ENCODE measurements at regions not wholly inside any gene's neighbourhood (a gene's known extent, or its start where the extent isn't known, plus 50 kb on each side); places are given as distances from the start of the nearest gene placed in this dataset.

GRCh38 chr14:71408362-71409030, 501.2 kb downstream of the PCNX1 start:
- H3K4me1 ChIP-seq: peaks cover 0 to 13% (median 0%) of the 10 kb centered on the region in 4 donors
- H3K4me3 ChIP-seq: no peak overlapping the region
- H3K27me3 ChIP-seq: no peaks in the 10 kb centered on the region
- H3K36me3 ChIP-seq: no peaks in the 10 kb centered on the region
- ATAC-seq (no peak), DNase-seq (no peak)
- H3K27ac ChIP-seq: no peak overlapping the region
- no peaks in the 10 kb centered on the region for H3K9me3 ChIP-seq
- 90% methylated on average over 7 of the region's 7 CpGs for WGBS (ENCODE audit: insufficient coverage, low coverage, low lambda C conversion rate, missing lambda C conversion rate)
- no peak for TF ChIP-seq POLR2A (IDR thresholded peaks at IDR 0.05)
- TF ChIP-seq CTCF (IDR thresholded peaks at IDR 0.05): no peak
- intact Hi-C loops (cut with DNase I): no loop called here

GRCh38 chr14:71410578-71411284, 503.5 kb downstream of the PCNX1 start:
- Histone ChIP-seq H3K27ac (no peak overlapping the region), H3K36me3 (no peaks in the 10 kb centered on the region), H3K9me3 (no peaks in the 10 kb centered on the region), H3K4me3 (no peak overlapping the region), H3K4me1 (peaks cover 0 to 13% (median 0%) of the 10 kb centered on the region in 4 donors), H3K27me3 (no peaks in the 10 kb centered on the region)
- TF ChIP-seq CTCF (IDR thresholded peaks at IDR 0.05) (no peak), POLR2A (IDR thresholded peaks at IDR 0.05) (no peak)
- ATAC-seq: no peak
- 94% methylated on average over 5 of the region's 5 CpGs for WGBS (ENCODE audit: insufficient coverage, low coverage, low lambda C conversion rate, missing lambda C conversion rate)
- no peak for DNase-seq
- intact Hi-C loops (cut with DNase I): no loop called here

GRCh38 chr14:71411285-71411595, 504.0 kb downstream of the PCNX1 start:
- Histone ChIP-seq H3K36me3 (no peaks in the 10 kb centered on the region), H3K9me3 (no peaks in the 10 kb centered on the region), H3K4me3 (no peak overlapping the region), H3K27ac (no peak overlapping the region), H3K27me3 (no peaks in the 10 kb centered on the region), H3K4me1 (peaks cover 0 to 13% (median 0%) of the 10 kb centered on the region in 4 donors)
- intact Hi-C loops (cut with DNase I): no loop called here
- DNase-seq (no peak), ATAC-seq (no peak)
- 82% methylated on average over 3 of the region's 3 CpGs for WGBS (ENCODE audit: insufficient coverage, low coverage, low lambda C conversion rate, missing lambda C conversion rate)
- TF ChIP-seq CTCF (IDR thresholded peaks at IDR 0.05): no peak
- no peak for TF ChIP-seq POLR2A (IDR thresholded peaks at IDR 0.05)

- TF ChIP-seq POLR2A (IDR thresholded peaks at IDR 0.05): no peak
- no peak for TF ChIP-seq CTCF (IDR thresholded peaks at IDR 0.05)
- H3K4me3 ChIP-seq: no peak overlapping the region
- no peaks in the 10 kb centered on the region for H3K27me3 ChIP-seq
- H3K36me3 ChIP-seq: no peaks in the 10 kb centered on the region
- intact Hi-C loops (cut with DNase I): no loop called here
- no peaks in the 10 kb centered on the region for H3K9me3 ChIP-seq
- H3K4me1 ChIP-seq: peaks cover 0 to 13% (median 0%) of the 10 kb centered on the region in 4 donors
- ATAC-seq (no peak), DNase-seq (no peak)
- 91% methylated on average over 1 of the region's 3 CpGs for WGBS (ENCODE audit: insufficient coverage, low coverage, low lambda C conversion rate, missing lambda C conversion rate)
- H3K27ac ChIP-seq: no peak overlapping the region
Observed at GRCh38 chr14:71411738-71412137, 504.5 kb downstream of the PCNX1 start.

Data from right lobe of liver (tissue), 6 donors.